Cardiac septum (tissue), 1 donor: ENCODE measurements at regions not wholly inside any gene's neighbourhood (a gene's known extent, or its start where the extent isn't known, plus 50 kb on each side); places are given as distances from the start of the nearest gene placed in this dataset.

Experiments
- DNase-seq: peaks from one replicate; pipeline ENCODE4 v3.0.0-alpha.2; 2020; ENCODE audit warnings: low spot score
- intact Hi-C: fragments of 100-400 bp; cut with DNase I; formaldehyde crosslinking; loops from one replicate; pipeline ENCODE4 v1.14.0; 2022
- donor health status: DM: no; HTN: no; CAD: no.

- DNase-seq = no peak
- intact Hi-C loops = no loop called here
These were observed 488.7 kb upstream of the TCF4 start for GRCh38 chr18:56076723-56077122.

GRCh38 chr18:56068701-56069100, 480.7 kb upstream of the TCF4 start:
- intact Hi-C loops = no loop called here
- DNase-seq = no peak

- no peak for DNase-seq
- intact Hi-C loops = no loop called here
These were observed 480.1 kb upstream of the TCF4 start for GRCh38 chr18:56067969-56068671.

GRCh38 chr18:56067214-56067894, 479.4 kb upstream of the TCF4 start:
- no peak for DNase-seq
- intact Hi-C loops = no loop called here

- no peak for DNase-seq
- intact Hi-C loops = no loop called here
These were observed 478.7 kb upstream of the TCF4 start for GRCh38 chr18:56066524-56067213.

GRCh38 chr18:56065086-56065485, 477.1 kb upstream of the TCF4 start:
- DNase-seq = no peak
- intact Hi-C loops = no loop called here

GRCh38 chr18:56062931-56063330, 474.9 kb upstream of the TCF4 start:
- no peak for DNase-seq
- intact Hi-C loops = no loop called here

GRCh38 chr18:56060967-56061541, 473.1 kb upstream of the TCF4 start:
- intact Hi-C loops = no loop called here
- DNase-seq = no peak

- DNase-seq = no peak
- intact Hi-C loops = no loop called here
These were observed 464.2 kb upstream of the TCF4 start for GRCh38 chr18:56052202-56052601.

- DNase-seq = no peak
- intact Hi-C loops = no loop called here
These were observed 456.2 kb upstream of the TCF4 start for GRCh38 chr18:56044239-56044638.

- intact Hi-C loops = no loop called here
- DNase-seq = no peak
These were observed 455.7 kb upstream of the TCF4 start for GRCh38 chr18:56043641-56044061.

- no peak for DNase-seq
- intact Hi-C loops = no loop called here
These were observed 455.0 kb upstream of the TCF4 start for GRCh38 chr18:56042915-56043536.

- DNase-seq = no peak
- intact Hi-C loops = no loop called here
These were observed 450.4 kb upstream of the TCF4 start for GRCh38 chr18:56038171-56039030.

GRCh38 chr18:56036741-56037140, 448.7 kb upstream of the TCF4 start:
- intact Hi-C loops = no loop called here
- no peak for DNase-seq

- intact Hi-C loops = no loop called here
- no peak for DNase-seq
These were observed 447.6 kb upstream of the TCF4 start for GRCh38 chr18:56035546-56035945.

- no peak for DNase-seq
- intact Hi-C loops = no loop called here
These were observed 447.0 kb upstream of the TCF4 start for GRCh38 chr18:56034949-56035348.

- intact Hi-C loops = no loop called here
- DNase-seq = no peak
These were observed 442.1 kb upstream of the TCF4 start for GRCh38 chr18:56030060-56030459.

GRCh38 chr18:56028514-56028913, 440.5 kb upstream of the TCF4 start:
- DNase-seq = no peak
- intact Hi-C loops = no loop called here

GRCh38 chr18:56026509-56026908, 438.5 kb upstream of the TCF4 start:
- DNase-seq = no peak
- intact Hi-C loops = no loop called here
